Upper lobe of left lung (tissue), 4 donors: ENCODE measurements at regions not wholly inside any gene's neighbourhood (a gene's known extent, or its start where the extent isn't known, plus 50 kb on each side); places are given as distances from the start of the nearest gene placed in this dataset.

Source experiments
- CTCF ChIP-seq, 6 experiments: fragments of 450-650 bp in 4 of 6; fragments of 200-600 bp in 2 of 6; sonication (generic) in 2 of 6; IDR thresholded peaks; one replicate each; pipeline ENCODE4 v1.5.1; 2016 to 2019; ENCODE audit warnings: antibody characterized with exemption in 6 of 6
- POLR2A ChIP-seq, 4 donors: fragments of 450-650 bp; IDR thresholded peaks; one replicate each; pipeline ENCODE4 v1.5.1; 2016 to 2017; ENCODE audit warnings: antibody characterized with exemption in 4 of 4, mild to moderate bottlenecking in 2 of 4
- POLR2AphosphoS5 ChIP-seq, 2 donors: sonication (generic); formaldehyde crosslinking; IDR thresholded peaks; one replicate each; pipeline ENCODE4 v1.5.1; 2017; ENCODE audit warnings: antibody characterized with exemption in 2 of 2

GRCh38 chr2:58731488-58731869, 490.4 kb upstream of the FANCL start:
- TF ChIP-seq CTCF (IDR thresholded peaks at IDR 0.05) (no peak), POLR2A (IDR thresholded peaks at IDR 0.05) (no peak), POLR2AphosphoS5 (IDR thresholded peaks at IDR 0.05) (no peak)
